H1 (cell line): ENCODE measurements at regions not wholly inside any gene's neighbourhood (a gene's known extent, or its start where the extent isn't known, plus 50 kb on each side); places are given as distances from the start of the nearest gene placed in this dataset.

Experiments used
- CTCF ChIA-PET: fragments of 300-600 bp; sonication (Branson Sonifier 250); formaldehyde crosslinking; loops from one replicate; lab custom pipeline; 2021; ENCODE audit not compliant: partially characterized antibody; lab: Charles Lee
- POLR2A ChIA-PET: fragments of 300-600 bp; sonication (Branson Sonifier 250); formaldehyde crosslinking; loops from one replicate; lab custom pipeline; 2021; ENCODE audit warnings: inconsistent platforms; ENCODE audit not compliant: partially characterized antibody; lab: Charles Lee
- DNase-seq, 2 experiments: peaks; one replicate each; pipeline versions ENCODE4 v3.0.0 to v3.0.0-alpha.2; 2010 to 2022; ENCODE audit warnings: low spot score in 2 of 2, low read depth in 1 of 2, mixed read lengths in 1 of 2
- FAIRE-seq: peaks from 2 replicates; lab custom pipeline; 2011; peaks lifted over from hg19 to GRCh38; lab: Jason Lieb, UNC
- H2AFZ ChIP-seq: 2 replicates; pipeline ENCODE4 v1.8.1; 2012; ENCODE audit warnings: low read length, inconsistent platforms
- H2AK5ac ChIP-seq: 2 replicates; pipeline ENCODE4 v1.6.1; 2013; ENCODE audit warnings: low read depth, low read length
- H2BK120ac ChIP-seq: replicated peaks from 2 replicates; pipeline ENCODE3; 2013; ENCODE audit warnings: low read depth, low read length, inconsistent platforms
- H2BK12ac ChIP-seq: 2 replicates; pipeline ENCODE4 v1.6.1; 2013; ENCODE audit warnings: low read depth, low read length
- H2BK15ac ChIP-seq: 2 replicates; pipeline ENCODE4 v1.6.1; 2013; ENCODE audit warnings: low read length
- H2BK20ac ChIP-seq: 2 replicates; pipeline ENCODE4 v1.6.1; 2013; ENCODE audit warnings: low read length
- H2BK5ac ChIP-seq: 2 replicates; pipeline ENCODE4 v1.6.1; 2013; ENCODE audit warnings: low read depth, low read length
- H3K14ac ChIP-seq: 2 replicates; pipeline ENCODE4 v1.6.1; 2013; ENCODE audit warnings: inconsistent platforms; ENCODE audit not compliant: insufficient read length
- H3K18ac ChIP-seq: 2 replicates; pipeline ENCODE4 v1.6.1; 2013; ENCODE audit warnings: low read length; ENCODE audit errors: extremely low read depth
- H3K23ac ChIP-seq: 2 replicates; pipeline ENCODE4 v1.6.1; 2013; ENCODE audit warnings: inconsistent platforms; ENCODE audit not compliant: insufficient read length
- H3K23me2 ChIP-seq: 2 replicates; pipeline ENCODE4 v1.6.1; 2013; ENCODE audit warnings: low read depth, low read length
- H3K27ac ChIP-seq: 2 replicates; pipeline ENCODE4 v1.6.1; 2011; ENCODE audit warnings: low read depth, low read length, inconsistent platforms
- H3K27me3 ChIP-seq, 4 experiments: replicated peaks in 1 of 4; 1 replicate in 1 of 4; 2 replicates in 3 of 4; pipeline versions ENCODE4 v1.6.1 to v1.8.1; 2011 to 2013; ENCODE audit warnings: low read length in 3 of 4, mild to moderate bottlenecking in 3 of 4, inconsistent platforms in 2 of 4, mixed read lengths in 2 of 4, moderate library complexity in 1 of 4; ENCODE audit not compliant: control insufficient read depth in 3 of 4, insufficient read depth in 3 of 4; ENCODE audit errors: extremely low read depth in 1 of 4
- H3K36me3 ChIP-seq, 4 experiments: 2 replicates each; pipeline versions ENCODE4 v1.6.1 to v1.8.1; 2011 to 2013; ENCODE audit warnings: mild to moderate bottlenecking in 4 of 4, low read length in 3 of 4, moderate library complexity in 2 of 4, control low read depth in 1 of 4, inconsistent platforms in 1 of 4; ENCODE audit not compliant: insufficient read depth in 4 of 4, control insufficient read depth in 2 of 4
- H3K4ac ChIP-seq: replicated peaks from 2 replicates; pipeline ENCODE3; 2013; ENCODE audit warnings: low read length, low read depth, mixed read lengths, inconsistent platforms; ENCODE audit not compliant: insufficient read length
- H3K4me1 ChIP-seq, 4 experiments: replicated peaks in 1 of 4; 1 replicate in 1 of 4; 2 replicates in 3 of 4; pipeline versions ENCODE4 v1.6.1 to v1.8.1; 2011 to 2013; ENCODE audit warnings: low read length in 3 of 4, inconsistent platforms in 2 of 4, mixed read lengths in 1 of 4; ENCODE audit not compliant: insufficient read depth in 4 of 4, control insufficient read depth in 3 of 4
- H3K4me2 ChIP-seq, 2 experiments: 2 replicates each; pipeline versions ENCODE4 v1.6.1 to v1.8.1; 2011 to 2013; ENCODE audit warnings: low read depth in 2 of 2, low read length in 2 of 2, control low read depth in 1 of 2, inconsistent platforms in 1 of 2, mild to moderate bottlenecking in 1 of 2; ENCODE audit not compliant: insufficient read depth in 1 of 2
- H3K4me3 ChIP-seq, 4 experiments: fragments of 200-600, 300-600 bp in 1 of 4; sonication (generic), shearing (Covaris generic), sonication (Bioruptor Twin) in 1 of 4; 2 replicates each; pipeline versions ENCODE4 v1.5.1 to v1.8.1; 2011 to 2016; ENCODE audit warnings: low read length in 4 of 4, low read depth in 3 of 4, control low read depth in 2 of 4, inconsistent platforms in 2 of 4, mild to moderate bottlenecking in 2 of 4, mixed read lengths in 1 of 4, moderate library complexity in 1 of 4; ENCODE audit not compliant: insufficient read depth in 2 of 4; ENCODE audit errors: extremely low read depth in 1 of 4
- H3K56ac ChIP-seq: replicated peaks from 2 replicates; pipeline ENCODE3; 2013; ENCODE audit warnings: low read depth, mild to moderate bottlenecking, mixed read lengths, low read length, inconsistent platforms; ENCODE audit not compliant: insufficient read length
- H3K79me1 ChIP-seq: 2 replicates; pipeline ENCODE4 v1.6.1; 2013; ENCODE audit warnings: low read depth, low read length, control low read depth
- H3K79me2 ChIP-seq, 2 experiments: 2 replicates each; pipeline versions ENCODE4 v1.6.1 to v1.8.1; 2012 to 2013; ENCODE audit warnings: low read length in 2 of 2, mild to moderate bottlenecking in 2 of 2, inconsistent platforms in 1 of 2; ENCODE audit not compliant: insufficient read depth in 2 of 2, control insufficient read depth in 1 of 2
- H3K9ac ChIP-seq, 4 experiments: replicated peaks in 1 of 4; 1 replicate in 1 of 4; 2 replicates in 3 of 4; pipeline versions ENCODE4 v1.6.1 to v1.8.1; 2011 to 2013; ENCODE audit warnings: low read depth in 3 of 4, low read length in 3 of 4, control low read depth in 2 of 4, mild to moderate bottlenecking in 2 of 4, moderate library complexity in 2 of 4, inconsistent platforms in 1 of 4; ENCODE audit errors: extremely low read depth in 1 of 4
- H3K9me3 ChIP-seq, 2 experiments: 2 replicates each; pipeline versions ENCODE4 v1.6.1 to v1.8.1; 2012 to 2013; ENCODE audit warnings: mild to moderate bottlenecking in 2 of 2, moderate library complexity in 2 of 2, control low read depth in 1 of 2, inconsistent platforms in 1 of 2, low read depth in 1 of 2, low read length in 1 of 2, mixed read lengths in 1 of 2; ENCODE audit not compliant: insufficient read depth in 2 of 2
- H4K20me1 ChIP-seq, 2 experiments: replicated peaks in 1 of 2; 2 replicates each; pipeline versions ENCODE3 to v1.8.1; 2011 to 2013; ENCODE audit warnings: inconsistent platforms in 2 of 2, low read length in 2 of 2, mild to moderate bottlenecking in 1 of 2; ENCODE audit not compliant: insufficient read depth in 2 of 2, control insufficient read depth in 1 of 2
- H4K5ac ChIP-seq: 2 replicates; pipeline ENCODE4 v1.6.1; 2013; ENCODE audit warnings: low read length, low read depth, mixed read lengths, inconsistent platforms; ENCODE audit not compliant: insufficient read length
- H4K8ac ChIP-seq: 2 replicates; pipeline ENCODE4 v1.8.0; 2013; ENCODE audit warnings: mild to moderate bottlenecking, moderate library complexity, low read length, inconsistent platforms; ENCODE audit not compliant: insufficient read depth; ENCODE audit errors: extremely low read depth
- H4K91ac ChIP-seq: replicated peaks from 2 replicates; pipeline ENCODE3; 2013; ENCODE audit warnings: low read length, mixed read lengths, inconsistent platforms; ENCODE audit not compliant: insufficient read length
- BRCA1 ChIP-seq: IDR thresholded peaks from 2 replicates; pipeline ENCODE4 v1.6.1; 2012; ENCODE audit warnings: low read depth, low read length, improper control_type of control experiment
- CTBP2 ChIP-seq: IDR thresholded peaks from 2 replicates; pipeline ENCODE4 v1.7.0; 2011; ENCODE audit warnings: borderline replicate concordance, mild to moderate bottlenecking, moderate library complexity, mixed read lengths, low read length; ENCODE audit not compliant: insufficient read depth, insufficient read length
- HDAC2 ChIP-seq, 2 experiments: fragments of 300-600 bp in 1 of 2; sonication (generic) in 1 of 2; IDR thresholded peaks; 2 replicates each; pipeline ENCODE4 v1.6.1; 2011 to 2012; ENCODE audit warnings: low read depth in 2 of 2, low read length in 2 of 2, mild to moderate bottlenecking in 2 of 2, moderate library complexity in 2 of 2, borderline replicate concordance in 1 of 2, inconsistent platforms in 1 of 2
- SIX5 ChIP-seq: IDR thresholded peaks from 2 replicates; pipeline ENCODE4 v1.6.1; 2011; ENCODE audit warnings: mild to moderate bottlenecking, low read depth, low read length
- ZNF274 ChIP-seq: IDR thresholded peaks from 2 replicates; pipeline ENCODE4 v1.7.0; 2012; ENCODE audit warnings: low read length, borderline replicate concordance; ENCODE audit errors: extremely low read depth
- WGBS, 2 experiments: shearing (Covaris generic) in 1 of 2; methylation state at CpG; one replicate each; pipeline versions ENCODE4 v1.1.6 to v1.1.7; 2013 to 2015; ENCODE audit warnings: low lambda C conversion rate in 2 of 2, mixed read lengths in 2 of 2, inconsistent platforms in 1 of 2, low coverage in 1 of 2, missing lambda C conversion rate in 1 of 2; ENCODE audit not compliant: insufficient replicate concordance in 2 of 2, insufficient coverage in 1 of 2, insufficient read length in 1 of 2; ENCODE audit errors: extremely low coverage in 1 of 2, missing lambda C conversion rate in 1 of 2; 5-methylcytosine and 5-hydroxymethylcytosine counted together

GRCh38 chr7:4603843-4604231, 78.3 kb upstream of the FOXK1 start:
- H2BK20ac ChIP-seq = no peak overlapping the region
- CTCF ChIA-PET = no interaction called here
- H3K18ac ChIP-seq = no peak overlapping the region
- no peaks in the 10 kb centered on the region for H4K20me1 ChIP-seq
- no peak overlapping the region for H3K56ac ChIP-seq
- H3K23ac ChIP-seq = no peak overlapping the region
- H2BK5ac ChIP-seq = no peak overlapping the region; the same call in 1 of the 2 replicates
- H3K79me1 ChIP-seq = no peaks in the 10 kb centered on the region
- H4K91ac ChIP-seq = no peak overlapping the region
- no peak for TF ChIP-seq SIX5
- no peak for TF ChIP-seq CTBP2
- TF ChIP-seq HDAC2 (IDR thresholded peaks at IDR 0.05; ENCODE audit: borderline replicate concordance in 1 of 2, low read depth in 2 of 2, low read length in 2 of 2) = no peak
- TF ChIP-seq ZNF274 = no peak
- no peak for TF ChIP-seq BRCA1
- FAIRE-seq (no peak), DNase-seq (no peak)
- H4K8ac ChIP-seq = no peak overlapping the region
- H3K9ac ChIP-seq = no peak overlapping the region
- no peak overlapping the region for H2AFZ ChIP-seq
- H2BK12ac ChIP-seq = peak overlapping the region; percentile 6; the same call in 1 of the 2 replicates
- no peaks in the 10 kb centered on the region for H3K27me3 ChIP-seq
- peak overlapping the region; percentile 95; the same call in 1 of the 2 replicates for H2BK15ac ChIP-seq
- H3K4me3 ChIP-seq = no peak overlapping the region
- POLR2A ChIA-PET = no interaction called here
- H3K4me2 ChIP-seq = no peak overlapping the region
- no peaks in the 10 kb centered on the region; a peak in 1 of 8 replicates for H3K36me3 ChIP-seq
- H4K5ac ChIP-seq = no peak overlapping the region
- peaks cover 7% of the 10 kb centered on the region; the same call in 1 of the 2 replicates for H3K23me2 ChIP-seq
- no peaks in the 10 kb centered on the region for H3K4me1 ChIP-seq
- H3K79me2 ChIP-seq = peaks cover 0 to 3% of the 10 kb centered on the region in 2 experiments; a peak in 2 of 4 replicates
- H3K27ac ChIP-seq = no peak overlapping the region
- H3K4ac ChIP-seq = no peak overlapping the region
- H2AK5ac ChIP-seq = no peak overlapping the region
- WGBS, 2 experiments = 93% methylated on average over 8 of the region's 8 CpGs; no CpG with 5 or more reads in 1 of the 2 experiments
- H3K9me3 ChIP-seq = peaks cover 20 to 45% of the 10 kb centered on the region in 2 experiments; a peak in 3 of 4 replicates
- H2BK120ac ChIP-seq = no peak overlapping the region
- no peak overlapping the region for H3K14ac ChIP-seq
